ENCODE measurements at regions not wholly inside any gene's neighbourhood (a gene's known extent, or its start where the extent isn't known, plus 50 kb on each side); places are given as distances from the start of the nearest gene placed in this dataset.

- TF ChIP-seq CTCF (IDR thresholded peaks at IDR 0.05; ENCODE audit: insufficient read depth, low read length) (no peak), POLR2AphosphoS5 (IDR thresholded peaks at IDR 0.05; ENCODE audit: low read depth) (no peak), GABPA (IDR thresholded peaks at IDR 0.05; ENCODE audit: low read depth) (no peak)
These were observed 166.7 kb upstream of the PWP1 start for GRCh38 chr12:107518868-107519267.

All from HL-60 (cell line).